Immature natural killer cell (primary cell): ENCODE measurements at regions not wholly inside any gene's neighbourhood (a gene's known extent, or its start where the extent isn't known, plus 50 kb on each side); places are given as distances from the start of the nearest gene placed in this dataset.

ENCODE experiments used
- DNase-seq, 3 donors: peaks; one replicate each; pipeline ENCODE4 v3.0.0; 2022; ENCODE audit warnings: mixed read lengths in 1 of 3
- H3K27ac Mint-ChIP-seq, 6 donors: one replicate each; pipeline ENCODE4 v1.8.0; 2020; ENCODE audit warnings: mixed read lengths in 6 of 6, mild to moderate bottlenecking in 5 of 6, inconsistent platforms in 4 of 6, moderate library complexity in 3 of 6
- H3K27me3 Mint-ChIP-seq, 3 donors: one replicate each; pipeline ENCODE4 v1.8.0; 2020 to 2021; ENCODE audit warnings: low read depth in 3 of 3, mild to moderate bottlenecking in 3 of 3, mixed read lengths in 3 of 3, moderate library complexity in 3 of 3, inconsistent platforms in 1 of 3
- H3K36me3 Mint-ChIP-seq, 3 donors: one replicate each; pipeline ENCODE4 v1.8.0; 2020; ENCODE audit warnings: mixed read lengths in 3 of 3, inconsistent platforms in 2 of 3, mild to moderate bottlenecking in 2 of 3
- H3K4me1 Mint-ChIP-seq, 2 donors: one replicate each; pipeline ENCODE4 v1.8.0; 2020; ENCODE audit warnings: inconsistent platforms in 2 of 2, mild to moderate bottlenecking in 2 of 2, mixed read lengths in 2 of 2, moderate library complexity in 1 of 2
- H3K4me3 Mint-ChIP-seq, 5 donors: one replicate each; pipeline ENCODE4 v1.8.0; 2020; ENCODE audit warnings: mild to moderate bottlenecking in 5 of 5, mixed read lengths in 5 of 5, inconsistent platforms in 3 of 5, moderate library complexity in 3 of 5
- H3K9me3 Mint-ChIP-seq, 6 donors: one replicate each; pipeline ENCODE4 v1.8.0; 2020; ENCODE audit warnings: mild to moderate bottlenecking in 6 of 6, mixed read lengths in 6 of 6, inconsistent platforms in 4 of 6, moderate library complexity in 3 of 6

DNA sequence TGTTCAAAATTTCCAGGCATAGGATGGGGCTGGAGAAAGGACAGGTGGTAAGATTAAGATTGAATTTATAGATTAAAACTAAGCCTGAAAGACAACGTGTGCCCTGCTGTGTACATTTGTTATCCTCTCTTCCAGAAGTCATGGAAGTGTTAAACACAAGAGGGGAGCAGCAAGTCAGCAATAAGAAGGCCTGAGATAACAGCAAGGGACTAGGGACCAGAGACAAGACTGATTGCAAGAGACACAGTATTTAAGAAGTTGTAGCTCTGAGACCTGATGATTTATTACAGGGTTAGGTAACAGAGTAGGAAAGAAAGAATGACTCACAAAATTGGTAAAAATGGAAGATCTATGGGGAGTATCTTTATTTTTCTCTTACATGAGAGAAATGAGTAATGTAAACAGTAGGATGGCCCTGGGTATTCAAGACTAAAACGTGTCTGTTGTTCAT is 55.7 kb upstream of the COL1A2 start:
- no peak overlapping the region for H3K4me3 Mint-ChIP-seq
- no peak overlapping the region for H3K27ac Mint-ChIP-seq
- H3K4me1 Mint-ChIP-seq = no peaks in the 10 kb centered on the region
- H3K27me3 Mint-ChIP-seq = no peaks in the 10 kb centered on the region
- peaks cover 0 to 5% (median under 1%) of the 10 kb centered on the region in 6 donors for H3K9me3 Mint-ChIP-seq
- no peaks in the 10 kb centered on the region for H3K36me3 Mint-ChIP-seq
- no peak for DNase-seq

DNA sequence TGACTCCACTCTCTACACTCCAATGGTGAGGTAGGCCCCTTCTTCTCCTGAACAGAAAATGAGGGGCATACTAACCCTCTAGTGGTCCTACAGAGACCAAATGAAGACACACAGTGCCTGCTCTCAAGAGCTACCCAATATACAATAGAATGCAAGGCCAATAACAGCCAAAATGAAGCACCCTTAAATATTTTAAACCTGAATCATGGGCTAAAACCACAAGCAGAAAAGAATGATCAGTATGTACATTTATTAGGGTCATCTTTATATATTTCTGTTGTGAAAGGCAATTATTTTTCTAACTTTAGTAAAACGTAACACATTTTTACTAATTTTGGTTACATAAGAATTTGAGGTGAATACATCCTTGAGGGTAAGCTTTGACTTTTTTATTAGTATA is 49.9 kb upstream of the COL1A2 start:
- Mint-ChIP-seq H3K36me3 (no peaks in the 10 kb centered on the region), H3K4me1 (no peaks in the 10 kb centered on the region), H3K27me3 (peaks cover 0 to 8% (median 0%) of the 10 kb centered on the region in 3 donors), H3K9me3 (peaks cover 0 to 11% (median 0%) of the 10 kb centered on the region in 6 donors), H3K4me3 (no peak overlapping the region), H3K27ac (no peak overlapping the region)
- no peak for DNase-seq
